Right lobe of liver (tissue), 6 donors: ENCODE measurements at regions not wholly inside any gene's neighbourhood (a gene's known extent, or its start where the extent isn't known, plus 50 kb on each side); places are given as distances from the start of the nearest gene placed in this dataset.

Source experiments
- ATAC-seq, 4 donors: fragments of 200-7000 bp; cut with Tn5 transposase; one replicate each; pipeline ENCODE4 v1.9.1; 2020; ENCODE audit warnings: mild to moderate bottlenecking in 4 of 4, moderate library complexity in 4 of 4
- DNase-seq, 3 donors: peaks; one replicate each; pipeline ENCODE4 v3.0.0-alpha.2; 2020
- H3K27ac ChIP-seq, 3 donors: fragments of 200-600 bp; one replicate each; pipeline ENCODE4 v1.8.0; 2022
- H3K27me3 ChIP-seq, 2 donors: fragments of 200-600 bp; one replicate each; pipeline ENCODE4 v1.8.0; 2022
- H3K36me3 ChIP-seq, 4 donors: fragments of 200-600 bp; sonication (generic) in 1 of 4; one replicate each; pipeline versions ENCODE4 v1.5.1 to v1.8.0; 2017 to 2022; ENCODE audit warnings: control low read depth in 1 of 4
- H3K4me1 ChIP-seq, 4 donors: fragments of 200-600 bp; sonication (generic) in 1 of 4; one replicate each; pipeline versions ENCODE4 v1.5.1 to v1.8.0; 2017 to 2022; ENCODE audit warnings: control low read depth in 1 of 4
- H3K4me3 ChIP-seq, 3 donors: fragments of 200-600 bp; one replicate each; pipeline ENCODE4 v1.8.0; 2022
- H3K9me3 ChIP-seq, 4 donors: fragments of 200-600 bp; sonication (generic) in 1 of 4; one replicate each; pipeline versions ENCODE4 v1.5.1 to v1.8.0; 2017 to 2022; ENCODE audit warnings: control low read depth in 1 of 4
- POLR2A ChIP-seq: fragments of 450-650 bp; IDR thresholded peaks from one replicate; pipeline ENCODE4 v1.6.1; 2017; ENCODE audit warnings: antibody characterized with exemption, mild to moderate bottlenecking
- WGBS: methylation state at CpG from one replicate; pipeline ENCODE4 v1.1.6; 2018; ENCODE audit warnings: low coverage, low lambda C conversion rate; ENCODE audit not compliant: insufficient coverage; ENCODE audit errors: missing lambda C conversion rate; 5-methylcytosine and 5-hydroxymethylcytosine counted together
- intact Hi-C, 2 donors: fragments of 100-400 bp; cut with DNase I; formaldehyde crosslinking; loops; one replicate each; pipeline versions ENCODE4 v1.11.2 to v1.14.1; 2022
- TF ChIP-seq, protein P1 (sequence below), 4 donors: fragments of 200-600 bp in 3 of 4; fragments of 450-650 bp in 1 of 4; IDR thresholded peaks; one replicate each; pipeline versions ENCODE4 v1.5.1 to v1.8.0; 2016 to 2022; ENCODE audit warnings: antibody characterized with exemption in 4 of 4, mild to moderate bottlenecking in 2 of 4
- donor health status: DM: no; HTN: yes; CAD: no.
- donor health status: DM: no; HTN: no; CAD: no.
- donor health status: DM: no; HTN: no; CAD: no.
- donor health status: DM: no; HTN: yes; CAD: no.
- donor health status: DM: no; HTN: yes; CAD: no.

DNA sequence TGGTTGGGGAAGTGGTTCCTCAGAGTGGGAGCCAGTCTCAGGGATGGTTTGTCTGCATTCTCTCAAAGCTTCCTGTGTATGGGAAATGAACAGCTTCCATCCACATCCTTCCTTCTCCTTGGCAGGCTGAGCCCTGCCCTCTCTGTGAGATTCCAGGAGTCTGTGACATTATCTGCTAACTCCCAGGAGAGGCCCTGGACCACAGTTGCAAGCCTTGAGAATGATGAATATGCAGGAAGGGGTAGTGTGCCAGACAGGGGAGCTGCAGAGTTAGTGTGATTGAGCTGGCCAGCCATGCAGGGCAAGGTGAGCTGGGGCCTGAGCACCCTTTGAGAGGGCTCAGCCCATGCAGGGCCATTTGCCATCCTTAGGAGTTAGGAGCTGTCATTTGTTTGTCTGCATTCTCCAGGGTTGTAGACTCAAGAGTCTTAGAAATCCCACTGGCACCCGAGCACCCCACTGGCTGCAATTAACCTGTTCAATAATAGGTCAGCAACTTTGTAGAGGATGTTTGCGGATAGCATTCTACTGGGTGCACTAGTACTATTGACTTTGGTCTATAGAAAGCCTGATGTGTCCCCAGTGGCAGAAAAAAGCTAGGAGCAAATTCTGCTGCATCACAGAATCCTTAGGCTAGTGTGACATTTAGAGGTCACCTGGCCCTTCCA, 299.0 kb upstream of the CADM1 start:
- no peaks in the 10 kb centered on the region for H3K9me3 ChIP-seq
- intact Hi-C loops: no loop called here
- no peaks in the 10 kb centered on the region for H3K4me1 ChIP-seq
- no peaks in the 10 kb centered on the region for H3K36me3 ChIP-seq
- no peak overlapping the region for H3K4me3 ChIP-seq
- TF ChIP-seq, protein P1, sequence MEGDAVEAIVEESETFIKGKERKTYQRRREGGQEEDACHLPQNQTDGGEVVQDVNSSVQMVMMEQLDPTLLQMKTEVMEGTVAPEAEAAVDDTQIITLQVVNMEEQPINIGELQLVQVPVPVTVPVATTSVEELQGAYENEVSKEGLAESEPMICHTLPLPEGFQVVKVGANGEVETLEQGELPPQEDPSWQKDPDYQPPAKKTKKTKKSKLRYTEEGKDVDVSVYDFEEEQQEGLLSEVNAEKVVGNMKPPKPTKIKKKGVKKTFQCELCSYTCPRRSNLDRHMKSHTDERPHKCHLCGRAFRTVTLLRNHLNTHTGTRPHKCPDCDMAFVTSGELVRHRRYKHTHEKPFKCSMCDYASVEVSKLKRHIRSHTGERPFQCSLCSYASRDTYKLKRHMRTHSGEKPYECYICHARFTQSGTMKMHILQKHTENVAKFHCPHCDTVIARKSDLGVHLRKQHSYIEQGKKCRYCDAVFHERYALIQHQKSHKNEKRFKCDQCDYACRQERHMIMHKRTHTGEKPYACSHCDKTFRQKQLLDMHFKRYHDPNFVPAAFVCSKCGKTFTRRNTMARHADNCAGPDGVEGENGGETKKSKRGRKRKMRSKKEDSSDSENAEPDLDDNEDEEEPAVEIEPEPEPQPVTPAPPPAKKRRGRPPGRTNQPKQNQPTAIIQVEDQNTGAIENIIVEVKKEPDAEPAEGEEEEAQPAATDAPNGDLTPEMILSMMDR (IDR thresholded peaks at IDR 0.05): no peak
- TF ChIP-seq POLR2A: no peak
- ATAC-seq: no peak
- no peak overlapping the region for H3K27ac ChIP-seq
- H3K27me3 ChIP-seq: no peaks in the 10 kb centered on the region
- WGBS: 86% methylated on average over 2 of the region's 2 CpGs
- DNase-seq: no peak

DNA sequence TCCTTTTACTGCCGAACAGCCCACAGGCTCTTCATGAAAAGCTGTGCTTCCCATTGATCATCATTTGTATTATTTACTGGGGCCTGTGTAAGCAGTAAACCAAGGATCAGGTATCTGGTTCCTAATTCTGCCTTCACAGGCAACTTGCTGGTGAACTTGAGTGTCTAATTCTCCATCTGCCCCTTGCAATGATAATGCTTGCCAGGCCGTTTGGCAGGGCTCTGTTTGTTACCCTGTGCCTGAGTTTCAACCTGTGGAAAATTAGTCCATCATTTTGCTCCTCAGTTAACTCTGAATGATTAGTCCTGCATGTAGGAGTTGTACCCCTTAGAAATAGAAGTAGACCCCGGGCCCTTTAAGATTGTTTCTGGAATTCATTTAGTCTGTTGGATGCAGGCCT, 298.4 kb upstream of the CADM1 start:
- intact Hi-C loops: no loop called here
- H3K27me3 ChIP-seq: no peaks in the 10 kb centered on the region
- no peaks in the 10 kb centered on the region for H3K36me3 ChIP-seq
- TF ChIP-seq, protein P1 (IDR thresholded peaks at IDR 0.05): no peak
- TF ChIP-seq POLR2A: no peak
- H3K4me3 ChIP-seq: no peak overlapping the region
- no peak for ATAC-seq
- no peak overlapping the region for H3K27ac ChIP-seq
- DNase-seq: no peak
- 46% methylated on average over 2 of the region's 3 CpGs for WGBS
- H3K4me1 ChIP-seq: no peaks in the 10 kb centered on the region
- H3K9me3 ChIP-seq: no peaks in the 10 kb centered on the region

DNA sequence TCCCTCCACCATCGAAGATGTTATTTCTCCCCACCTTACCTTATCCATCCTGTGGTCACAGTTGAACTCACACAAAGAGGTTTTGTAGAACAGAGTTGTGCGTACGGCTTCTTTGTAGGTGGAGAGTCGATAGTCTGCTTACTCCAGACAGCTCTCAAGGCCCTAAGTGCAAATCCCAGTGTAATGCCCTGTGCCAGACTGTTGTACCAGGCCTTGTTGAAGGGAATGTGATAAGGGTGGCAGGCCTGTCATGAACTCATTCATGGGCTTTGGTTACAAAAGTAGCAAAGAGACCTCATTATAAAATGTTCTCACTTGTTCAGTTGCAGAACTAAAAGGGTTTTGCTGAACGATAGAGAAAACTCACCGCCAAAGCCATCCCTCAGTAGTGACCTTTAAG, 288.7 kb upstream of the CADM1 start:
- Histone ChIP-seq H3K36me3 (no peaks in the 10 kb centered on the region), H3K9me3 (no peaks in the 10 kb centered on the region), H3K4me3 (no peak overlapping the region), H3K27me3 (no peaks in the 10 kb centered on the region), H3K27ac (no peak overlapping the region), H3K4me1 (no peaks in the 10 kb centered on the region)
- DNase-seq (no peak), ATAC-seq (no peak)
- WGBS: 79% methylated on average over 6 of the region's 6 CpGs
- TF ChIP-seq, protein P1 (IDR thresholded peaks at IDR 0.05): no peak
- no peak for TF ChIP-seq POLR2A
- intact Hi-C loops: no loop called here

DNA sequence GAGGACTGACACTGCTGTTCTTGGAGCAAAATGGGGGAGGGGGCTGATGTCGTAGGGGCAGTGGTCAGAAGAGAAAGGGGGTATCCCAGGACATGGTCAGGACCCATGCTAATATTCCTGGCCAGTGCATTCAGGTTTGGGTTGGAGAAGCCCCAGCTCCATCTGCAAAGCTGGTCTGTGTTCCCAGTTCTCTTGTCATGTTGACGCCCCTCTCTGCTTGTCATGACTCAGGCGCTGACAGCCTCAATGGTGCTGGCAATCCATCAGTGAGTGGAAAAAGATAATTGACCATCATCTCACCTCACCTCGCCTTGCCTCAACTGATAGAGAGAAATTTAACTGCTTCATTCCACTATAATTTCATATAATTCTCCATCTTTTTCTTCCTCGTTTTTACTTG, 283.1 kb upstream of the CADM1 start:
- ATAC-seq: no peak
- no peak for DNase-seq
- Histone ChIP-seq H3K27me3 (no peaks in the 10 kb centered on the region), H3K9me3 (no peaks in the 10 kb centered on the region), H3K36me3 (no peaks in the 10 kb centered on the region), H3K27ac (no peak overlapping the region), H3K4me3 (no peak overlapping the region), H3K4me1 (no peaks in the 10 kb centered on the region)
- 60% methylated on average over 5 of the region's 5 CpGs for WGBS
- intact Hi-C loops: no loop called here
- no peak for TF ChIP-seq POLR2A
- TF ChIP-seq, protein P1 (IDR thresholded peaks at IDR 0.05): no peak
